Mesendoderm (in vitro differentiated cells): ENCODE measurements at regions not wholly inside any gene's neighbourhood (a gene's known extent, or its start where the extent isn't known, plus 50 kb on each side); places are given as distances from the start of the nearest gene placed in this dataset.
A peak's percentile ranks its signal among the peaks of the same experiment; 100 is the strongest.

ENCODE experiments used
- DNase-seq: peaks from one replicate; pipeline ENCODE4 v3.0.0; 2013
- H2AK5ac ChIP-seq: 2 replicates; pipeline ENCODE4 v1.6.1; 2013; ENCODE audit warnings: low read length, inconsistent platforms
- H2BK120ac ChIP-seq: 2 replicates; pipeline ENCODE4 v1.6.1; 2013; ENCODE audit warnings: low read depth, mild to moderate bottlenecking, low read length, moderate library complexity, mixed read lengths
- H2BK15ac ChIP-seq: replicated peaks from 2 replicates; pipeline ENCODE4 v1.6.1; 2013; ENCODE audit warnings: low read depth, mild to moderate bottlenecking, moderate library complexity
- H2BK5ac ChIP-seq: 2 replicates; pipeline ENCODE4 v1.6.1; 2013; ENCODE audit warnings: low read length, inconsistent platforms
- H3K18ac ChIP-seq: 2 replicates; pipeline ENCODE4 v1.6.1; 2013; ENCODE audit warnings: mild to moderate bottlenecking, low read length, mixed read lengths
- H3K23ac ChIP-seq: one replicate; pipeline ENCODE4 v1.6.1; 2013; ENCODE audit warnings: low read length
- H3K27ac ChIP-seq: 2 replicates; pipeline ENCODE4 v1.5.1; 2013; ENCODE audit warnings: low read depth, mild to moderate bottlenecking, inconsistent platforms, low read length, moderate library complexity
- H3K27me3 ChIP-seq: 2 replicates; pipeline ENCODE4 v1.6.1; 2013; ENCODE audit warnings: low read length, control low read depth, mild to moderate bottlenecking, inconsistent platforms; ENCODE audit not compliant: insufficient read depth, poor library complexity
- H3K36me3 ChIP-seq: 2 replicates; pipeline ENCODE4 v1.6.1; 2013; ENCODE audit warnings: low read length, inconsistent platforms; ENCODE audit not compliant: control insufficient read depth, insufficient read depth
- H3K4ac ChIP-seq: one replicate; pipeline ENCODE4 v1.6.1; 2013; ENCODE audit warnings: low read depth, mild to moderate bottlenecking, low read length, moderate library complexity
- H3K4me1 ChIP-seq: 2 replicates; pipeline ENCODE4 v1.6.1; 2013; ENCODE audit warnings: low read depth, low read length, inconsistent platforms; ENCODE audit not compliant: control insufficient read depth
- H3K4me2 ChIP-seq: 2 replicates; pipeline ENCODE4 v1.6.1; 2013; ENCODE audit warnings: low read length
- H3K4me3 ChIP-seq: 2 replicates; pipeline ENCODE4 v1.5.1; 2013; ENCODE audit warnings: mild to moderate bottlenecking, low read length
- H3K56ac ChIP-seq: one replicate; pipeline ENCODE4 v1.6.1; 2013; ENCODE audit warnings: low read length
- H3K79me1 ChIP-seq: 2 replicates; pipeline ENCODE4 v1.6.1; 2013; ENCODE audit warnings: low read length, inconsistent platforms
- H3K79me2 ChIP-seq: 2 replicates; pipeline ENCODE4 v1.6.1; 2013; ENCODE audit warnings: mild to moderate bottlenecking, low read length; ENCODE audit not compliant: control insufficient read depth, insufficient read depth
- H3K9ac ChIP-seq: 2 replicates; pipeline ENCODE4 v1.6.1; 2013; ENCODE audit warnings: low read length, inconsistent platforms
- H4K5ac ChIP-seq: one replicate; pipeline ENCODE4 v1.6.1; 2013; ENCODE audit warnings: low read length
- H4K8ac ChIP-seq: one replicate; pipeline ENCODE4 v1.6.1; 2013; ENCODE audit warnings: low read depth, mild to moderate bottlenecking, control low read depth, low read length, moderate library complexity
- WGBS: extraction: QIAGEN DNeasy Blood & Tissue Kit; methylation state at CpG from one replicate; pipeline ENCODE4 v1.1.7; 2013; ENCODE audit warnings: low lambda C conversion rate, missing lambda C conversion rate; ENCODE audit not compliant: insufficient coverage; ENCODE audit errors: extremely low coverage; 5-methylcytosine and 5-hydroxymethylcytosine counted together

- WGBS, result no CpG with 5 or more reads among the region's 3 CpGs
- peak; percentile 31 for DNase-seq
Measured at GRCh38 chr12:118866346-118866745, 115.0 kb upstream of the SRRM4 start.

GRCh38 chr12:118870551-118870950 lies 110.8 kb upstream of the SRRM4 start:
- no peak overlapping the region for H2AK5ac ChIP-seq
- no peak overlapping the region for H3K27ac ChIP-seq
- H3K79me2 ChIP-seq, result no peaks in the 10 kb centered on the region
- no peak for DNase-seq
- H3K79me1 ChIP-seq, result no peaks in the 10 kb centered on the region
- H2BK15ac ChIP-seq, result no peak overlapping the region
- H3K36me3 ChIP-seq, result no peaks in the 10 kb centered on the region
- no peaks in the 10 kb centered on the region for H3K27me3 ChIP-seq
- H4K5ac ChIP-seq, result no peak overlapping the region
- no peak overlapping the region for H3K56ac ChIP-seq
- no CpG with 5 or more reads among the region's 2 CpGs for WGBS
- no peak overlapping the region for H3K9ac ChIP-seq
- no peak overlapping the region for H4K8ac ChIP-seq
- no peak overlapping the region for H3K18ac ChIP-seq
- no peak overlapping the region for H2BK5ac ChIP-seq
- no peak overlapping the region for H3K23ac ChIP-seq
- peaks cover 3% of the 10 kb centered on the region for H3K4me1 ChIP-seq
- no peak overlapping the region for H3K4me3 ChIP-seq
- H3K4ac ChIP-seq, result no peak overlapping the region
- no peak overlapping the region for H3K4me2 ChIP-seq
- no peak overlapping the region for H2BK120ac ChIP-seq

More at GRCh38 chr12:118866346-118866745, 115.0 kb upstream of the SRRM4 start:
- Histone ChIP-seq H3K27me3 (no peaks in the 10 kb centered on the region), H3K18ac (no peak overlapping the region), H3K4ac (no peak overlapping the region), H2BK120ac (no peak overlapping the region), H4K8ac (no peak overlapping the region), H3K4me1 (no peaks in the 10 kb centered on the region), H2BK5ac (no peak overlapping the region), H3K36me3 (no peaks in the 10 kb centered on the region), H4K5ac (no peak overlapping the region), H2BK15ac (no peak overlapping the region), H3K9ac (no peak overlapping the region), H2AK5ac (no peak overlapping the region), H3K23ac (no peak overlapping the region), H3K4me3 (no peak overlapping the region), H3K27ac (no peak overlapping the region), H3K79me1 (no peaks in the 10 kb centered on the region), H3K56ac (no peak overlapping the region), H3K79me2 (no peaks in the 10 kb centered on the region), H3K4me2 (no peak overlapping the region)

- H3K4me3 ChIP-seq, result no peak overlapping the region
- H3K4me1 ChIP-seq, result peaks cover 3% of the 10 kb centered on the region
- H4K8ac ChIP-seq, result no peak overlapping the region
- no peak overlapping the region for H3K4ac ChIP-seq
- H4K5ac ChIP-seq, result no peak overlapping the region
- H3K23ac ChIP-seq, result no peak overlapping the region
- H2AK5ac ChIP-seq, result no peak overlapping the region
- H3K4me2 ChIP-seq, result no peak overlapping the region
- H3K79me1 ChIP-seq, result no peaks in the 10 kb centered on the region
- H3K36me3 ChIP-seq, result no peaks in the 10 kb centered on the region
- no peak overlapping the region for H3K27ac ChIP-seq
- no CpG with 5 or more reads among the region's 6 CpGs for WGBS
- peak overlapping the region; percentile 28 for H3K56ac ChIP-seq
- DNase-seq, result peak; percentile 92
- H3K27me3 ChIP-seq, result no peaks in the 10 kb centered on the region
- no peak overlapping the region for H3K9ac ChIP-seq
- H2BK15ac ChIP-seq, result no peak overlapping the region
- no peak overlapping the region for H2BK5ac ChIP-seq
- H3K18ac ChIP-seq, result no peak overlapping the region
- no peak overlapping the region for H2BK120ac ChIP-seq
- H3K79me2 ChIP-seq, result no peaks in the 10 kb centered on the region
Measured at GRCh38 chr12:118874698-118875548, 106.4 kb upstream of the SRRM4 start.

GRCh38 chr12:118880720-118881493 lies 100.4 kb upstream of the SRRM4 start:
- H3K9ac ChIP-seq, result no peak overlapping the region
- H4K8ac ChIP-seq, result no peak overlapping the region
- H3K4ac ChIP-seq, result no peak overlapping the region
- no peaks in the 10 kb centered on the region for H3K27me3 ChIP-seq
- no peaks in the 10 kb centered on the region for H3K79me1 ChIP-seq
- no peak overlapping the region for H3K23ac ChIP-seq
- H3K36me3 ChIP-seq, result no peaks in the 10 kb centered on the region
- DNase-seq, result no peak
- no peak overlapping the region for H2BK120ac ChIP-seq
- no peaks in the 10 kb centered on the region for H3K4me1 ChIP-seq
- H3K27ac ChIP-seq, result no peak overlapping the region
- H2AK5ac ChIP-seq, result no peak overlapping the region
- 100% methylated on average over 1 of the region's 5 CpGs for WGBS
- no peaks in the 10 kb centered on the region for H3K79me2 ChIP-seq
- H3K56ac ChIP-seq, result no peak overlapping the region
- H3K18ac ChIP-seq, result no peak overlapping the region
- H3K4me3 ChIP-seq, result no peak overlapping the region
- no peak overlapping the region for H2BK15ac ChIP-seq
- no peak overlapping the region for H4K5ac ChIP-seq
- no peak overlapping the region for H2BK5ac ChIP-seq
- no peak overlapping the region for H3K4me2 ChIP-seq

GRCh38 chr12:118884226-118884625 lies 97.1 kb upstream of the SRRM4 start:
- no peak overlapping the region for H3K23ac ChIP-seq
- no peaks in the 10 kb centered on the region for H3K79me1 ChIP-seq
- H3K56ac ChIP-seq, result no peak overlapping the region
- H3K18ac ChIP-seq, result no peak overlapping the region
- H4K8ac ChIP-seq, result no peak overlapping the region
- no peak overlapping the region for H3K4me3 ChIP-seq
- no peak overlapping the region for H3K4me2 ChIP-seq
- H3K4me1 ChIP-seq, result no peaks in the 10 kb centered on the region
- no peak overlapping the region for H2BK5ac ChIP-seq
- no peak overlapping the region for H4K5ac ChIP-seq
- WGBS, result no CpG with 5 or more reads among the region's 1 CpG
- H3K36me3 ChIP-seq, result no peaks in the 10 kb centered on the region
- no peak overlapping the region for H2BK120ac ChIP-seq
- H3K27ac ChIP-seq, result no peak overlapping the region
- peak; percentile 50 for DNase-seq
- no peak overlapping the region for H2BK15ac ChIP-seq
- no peaks in the 10 kb centered on the region for H3K27me3 ChIP-seq
- H3K4ac ChIP-seq, result no peak overlapping the region
- no peaks in the 10 kb centered on the region for H3K79me2 ChIP-seq
- no peak overlapping the region for H2AK5ac ChIP-seq
- H3K9ac ChIP-seq, result no peak overlapping the region
